Endothelial cell of umbilical vein (primary cell): ENCODE measurements at regions not wholly inside any gene's neighbourhood (a gene's known extent, or its start where the extent isn't known, plus 50 kb on each side); places are given as distances from the start of the nearest gene placed in this dataset.

Experiments
- BruUV-seq: library from RNA; stranded (reverse); fragments of 400-500 nt; replicated peaks from 2 replicates; lab custom pipeline; 2021; lab: Mats Ljungman, UMichigan
- CTCF ChIA-PET: fragments of 300-600, 350-600 bp; sonication (Branson Sonifier 250); formaldehyde crosslinking; loops from one replicate; lab custom pipeline; 2021; ENCODE audit warnings: antibody characterized with exemption, inconsistent platforms; lab: Charles Lee
- POLR2A ChIA-PET: fragments of 300-600, 350-600 bp; sonication (Branson Sonifier 250); formaldehyde crosslinking; loops from one replicate; lab custom pipeline; 2021; ENCODE audit warnings: antibody characterized with exemption, inconsistent platforms; lab: Charles Lee
- DNase-seq: peaks from one replicate; pipeline ENCODE4 v3.0.0-alpha.2; 2011; ENCODE audit warnings: low read depth, low spot score
- FAIRE-seq: peaks from 2 replicates; lab custom pipeline; 2011; peaks lifted over from hg19 to GRCh38; lab: Jason Lieb, UNC
- H2AFZ ChIP-seq: 2 replicates; pipeline ENCODE4 v1.6.0; 2012; ENCODE audit warnings: low read depth, low read length, control low read depth, inconsistent platforms
- H3K27ac ChIP-seq: 2 replicates; pipeline ENCODE4 v1.5.1; 2011; ENCODE audit warnings: low read depth, mild to moderate bottlenecking, control low read depth, low read length, moderate library complexity; ENCODE audit not compliant: insufficient read depth
- H3K27me3 ChIP-seq, 2 experiments: 2 replicates each; pipeline versions ENCODE4 v1.6.0 to v1.6.1; 2011; ENCODE audit warnings: low read length in 2 of 2, mixed read lengths in 1 of 2; ENCODE audit not compliant: control insufficient read depth in 2 of 2, insufficient read depth in 2 of 2
- H3K36me3 ChIP-seq, 2 experiments: 2 replicates in 1 of 2; 3 replicates in 1 of 2; pipeline ENCODE4 v1.5.1; 2011; ENCODE audit warnings: low read length in 2 of 2, mild to moderate bottlenecking in 1 of 2, moderate library complexity in 1 of 2; ENCODE audit not compliant: control insufficient read depth in 2 of 2, insufficient read depth in 2 of 2; ENCODE audit errors: extremely low read depth in 1 of 2
- H3K4me1 ChIP-seq: 3 replicates; pipeline ENCODE4 v1.5.1; 2011; ENCODE audit warnings: mild to moderate bottlenecking, low read length; ENCODE audit not compliant: control insufficient read depth, insufficient read depth; ENCODE audit errors: extremely low read depth
- H3K4me2 ChIP-seq: 2 replicates; pipeline ENCODE4 v1.6.1; 2011; ENCODE audit warnings: low read length, control low read depth, mixed read lengths; ENCODE audit not compliant: insufficient read depth
- H3K4me3 ChIP-seq, 3 experiments: fragments of 200-600 bp in 1 of 3; sonication (generic), shearing (Covaris generic) in 1 of 3; replicated peaks in 1 of 3; 2 replicates each; pipeline ENCODE4 v1.5.1; 2011 to 2016; ENCODE audit warnings: control low read depth in 3 of 3, low read length in 3 of 3, mild to moderate bottlenecking in 2 of 3, inconsistent platforms in 1 of 3, low read depth in 1 of 3, moderate library complexity in 1 of 3; ENCODE audit not compliant: insufficient read depth in 1 of 3
- H3K79me2 ChIP-seq: 2 replicates; pipeline ENCODE4 v1.6.0; 2012; ENCODE audit warnings: low read length, inconsistent platforms; ENCODE audit not compliant: control insufficient read depth, insufficient read depth
- H3K9ac ChIP-seq: replicated peaks from 2 replicates; pipeline ENCODE3; 2011; ENCODE audit warnings: low read length, control low read depth; ENCODE audit not compliant: insufficient read depth; ENCODE audit errors: extremely low read depth
- H3K9me1 ChIP-seq: replicated peaks from 3 replicates; pipeline ENCODE4 v1.6.0; 2011; ENCODE audit warnings: mild to moderate bottlenecking, low read length; ENCODE audit not compliant: control insufficient read depth, insufficient read depth; ENCODE audit errors: extremely low read depth
- H3K9me3 ChIP-seq: replicated peaks from 2 replicates; pipeline ENCODE4 v1.5.1; 2012; ENCODE audit warnings: low read length, inconsistent platforms; ENCODE audit not compliant: control insufficient read depth, insufficient read depth
- H4K20me1 ChIP-seq: replicated peaks from 2 replicates; pipeline ENCODE3; 2011; ENCODE audit warnings: mild to moderate bottlenecking, low read length; ENCODE audit not compliant: control insufficient read depth, insufficient read depth; ENCODE audit errors: extremely low read depth
- EZH2 ChIP-seq: IDR thresholded peaks from 2 replicates; pipeline ENCODE4 v1.6.1; 2012; ENCODE audit warnings: borderline replicate concordance, low read depth, mild to moderate bottlenecking, moderate library complexity, low read length, inconsistent platforms; ENCODE audit not compliant: severe bottlenecking
- FOS ChIP-seq: IDR thresholded peaks from 2 replicates; pipeline ENCODE4 v1.6.1; 2011; ENCODE audit warnings: mild to moderate bottlenecking, low read length, moderate library complexity, borderline replicate concordance; ENCODE audit not compliant: insufficient read depth
- GATA2 ChIP-seq: IDR thresholded peaks from 2 replicates; pipeline ENCODE4 v1.7.0; 2011; ENCODE audit warnings: low read depth, mild to moderate bottlenecking, moderate library complexity, mixed read lengths, low read length; ENCODE audit not compliant: insufficient read length, insufficient read depth
- JUN ChIP-seq: IDR thresholded peaks from 2 replicates; pipeline ENCODE4 v1.6.1; 2011; ENCODE audit warnings: borderline replicate concordance, low read depth; ENCODE audit not compliant: insufficient read length, insufficient read depth
- MYC ChIP-seq: IDR thresholded peaks from one replicate; pipeline ENCODE4 v1.6.1; 2011; ENCODE audit warnings: mild to moderate bottlenecking, low read depth, low read length
- POLR2A ChIP-seq: IDR thresholded peaks from 2 replicates; pipeline ENCODE4 v1.6.1; 2012; ENCODE audit warnings: low read depth, mild to moderate bottlenecking, control low read depth, low read length
- POLR2AphosphoS5 ChIP-seq: IDR thresholded peaks from 2 replicates; pipeline ENCODE4 v1.6.1; 2012; ENCODE audit warnings: low read depth, mild to moderate bottlenecking, control low read depth, low read length, moderate library complexity; ENCODE audit not compliant: insufficient read depth
- dilution Hi-C: fragments of 300-500 bp; cut with MboI; formaldehyde crosslinking; loops from one replicate; pipeline ENCODE4 v1.15.0; 2019; ENCODE audit warnings: low sequenced_read_pairs; ENCODE audit not compliant: extremely low pct_ligation_motif_present
- intact Hi-C: fragments of 100-400 bp; cut with micrococcal nuclease; formaldehyde crosslinking; loops from one replicate; pipeline ENCODE4 v1.10.0; 2022
- TF ChIP-seq, protein P1 (sequence below): IDR thresholded peaks from 2 replicates; pipeline ENCODE4 v1.6.1; 2011; ENCODE audit not compliant: insufficient read depth, insufficient read length
- TF ChIP-seq, protein P2 (sequence below), 2 donors: IDR thresholded peaks; 1 replicate in 1 of 2; 2 replicates in 1 of 2; pipeline ENCODE4 v1.5.1; 2011; ENCODE audit warnings: low read length in 2 of 2, mild to moderate bottlenecking in 2 of 2, moderate library complexity in 2 of 2, control low read depth in 1 of 2, inconsistent platforms in 1 of 2, low read depth in 1 of 2; ENCODE audit not compliant: insufficient read depth in 1 of 2; ENCODE audit errors: extremely low read depth in 1 of 2

DNA sequence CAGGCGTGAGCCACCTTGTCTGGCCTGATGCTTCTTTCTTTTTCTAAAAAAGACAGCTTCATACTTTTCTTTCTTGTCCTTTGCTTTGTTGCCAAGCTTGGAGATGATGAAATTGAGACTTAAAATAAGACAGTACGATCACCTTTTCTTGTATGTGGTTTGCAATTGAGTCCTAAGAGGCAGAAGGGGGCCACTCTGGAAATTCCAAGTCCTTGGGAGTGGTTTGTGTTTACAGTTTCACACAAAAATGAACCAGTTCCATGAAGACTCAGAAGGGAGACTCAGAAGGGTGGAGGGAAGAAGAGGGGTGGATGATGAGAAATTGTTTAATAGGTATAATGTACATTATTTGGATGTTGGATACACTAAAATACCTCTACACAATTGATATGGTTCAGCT, 70.7 kb upstream of the TNS3 start:
- H3K4me1 ChIP-seq = peaks cover 9% of the 10 kb centered on the region
- H2AFZ ChIP-seq = no peak overlapping the region
- no peak overlapping the region for H3K4me3 ChIP-seq
- no peak overlapping the region for H3K9ac ChIP-seq
- H3K79me2 ChIP-seq = no peaks in the 10 kb centered on the region
- H4K20me1 ChIP-seq = no peaks in the 10 kb centered on the region
- H3K9me1 ChIP-seq = no peaks in the 10 kb centered on the region
- ChIA-PET POLR2A (no interaction called here), CTCF (interaction anchor here (1.0 kb wide), 1 partner anchor 386 kb away, joined by 3 read pairs; no protein-coding TSS in a partner anchor)
- TF ChIP-seq MYC (no peak), POLR2AphosphoS5 (no peak), EZH2 (no peak), JUN (no peak), GATA2 (no peak), POLR2A (no peak), FOS (no peak)
- TF ChIP-seq, protein P1, sequence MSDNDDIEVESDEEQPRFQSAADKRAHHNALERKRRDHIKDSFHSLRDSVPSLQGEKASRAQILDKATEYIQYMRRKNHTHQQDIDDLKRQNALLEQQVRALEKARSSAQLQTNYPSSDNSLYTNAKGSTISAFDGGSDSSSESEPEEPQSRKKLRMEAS = no peak
- TF ChIP-seq, protein P2, sequence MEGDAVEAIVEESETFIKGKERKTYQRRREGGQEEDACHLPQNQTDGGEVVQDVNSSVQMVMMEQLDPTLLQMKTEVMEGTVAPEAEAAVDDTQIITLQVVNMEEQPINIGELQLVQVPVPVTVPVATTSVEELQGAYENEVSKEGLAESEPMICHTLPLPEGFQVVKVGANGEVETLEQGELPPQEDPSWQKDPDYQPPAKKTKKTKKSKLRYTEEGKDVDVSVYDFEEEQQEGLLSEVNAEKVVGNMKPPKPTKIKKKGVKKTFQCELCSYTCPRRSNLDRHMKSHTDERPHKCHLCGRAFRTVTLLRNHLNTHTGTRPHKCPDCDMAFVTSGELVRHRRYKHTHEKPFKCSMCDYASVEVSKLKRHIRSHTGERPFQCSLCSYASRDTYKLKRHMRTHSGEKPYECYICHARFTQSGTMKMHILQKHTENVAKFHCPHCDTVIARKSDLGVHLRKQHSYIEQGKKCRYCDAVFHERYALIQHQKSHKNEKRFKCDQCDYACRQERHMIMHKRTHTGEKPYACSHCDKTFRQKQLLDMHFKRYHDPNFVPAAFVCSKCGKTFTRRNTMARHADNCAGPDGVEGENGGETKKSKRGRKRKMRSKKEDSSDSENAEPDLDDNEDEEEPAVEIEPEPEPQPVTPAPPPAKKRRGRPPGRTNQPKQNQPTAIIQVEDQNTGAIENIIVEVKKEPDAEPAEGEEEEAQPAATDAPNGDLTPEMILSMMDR (IDR thresholded peaks at IDR 0.05; ENCODE audit: extremely low read depth in 1 of 2, insufficient read depth in 1 of 2, low read depth in 1 of 2, low read length in 2 of 2) = no peak
- no peak for DNase-seq
- no peaks in the 10 kb centered on the region for H3K27me3 ChIP-seq
- dilution Hi-C loops = no loop called here
- FAIRE-seq = no peak
- no peaks in the 10 kb centered on the region for H3K36me3 ChIP-seq
- no peaks in the 10 kb centered on the region for H3K9me3 ChIP-seq
- intact Hi-C loops = loop anchor here (5.0 kb wide), 1 partner anchor 165 kb away; no protein-coding TSS in a partner anchor
- no peak overlapping the region for H3K27ac ChIP-seq
- BruUV-seq = no TSS peak
- no peak overlapping the region for H3K4me2 ChIP-seq
